AG09319 (cell line): ENCODE measurements at regions not wholly inside any gene's neighbourhood (a gene's known extent, or its start where the extent isn't known, plus 50 kb on each side); places are given as distances from the start of the nearest gene placed in this dataset.

ENCODE experiments used
- DNase-seq: peaks from one replicate; pipeline ENCODE4 v3.0.0-alpha.2; 2010; ENCODE audit warnings: low read depth; ENCODE audit errors: extremely low read depth
- CTCF ChIP-seq: IDR thresholded peaks from 2 replicates; pipeline ENCODE4 v1.5.1; 2011; ENCODE audit warnings: low read depth, mild to moderate bottlenecking, inconsistent platforms, low read length, moderate library complexity

DNA sequence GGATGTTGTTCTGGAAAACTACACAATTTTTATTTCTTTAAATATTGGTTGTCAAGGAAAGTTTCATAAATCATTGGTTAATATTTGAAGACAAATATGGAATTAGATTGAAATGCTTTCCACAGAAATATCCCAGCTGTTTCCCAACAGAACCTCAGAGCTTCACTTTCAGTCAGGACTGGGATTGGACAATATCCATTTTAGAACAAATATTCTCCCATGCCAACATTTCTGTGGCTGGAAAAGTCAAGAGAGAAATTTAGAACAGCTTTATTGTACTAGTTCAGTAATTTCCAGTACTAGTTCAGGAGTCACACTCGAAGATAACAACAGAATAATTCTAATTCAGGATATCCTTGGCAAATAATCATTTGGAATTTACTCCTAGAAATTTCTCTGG lies 116.1 kb upstream of the TUT7 start:
- peak; percentile 20 for DNase-seq
- no peak for TF ChIP-seq CTCF

DNA sequence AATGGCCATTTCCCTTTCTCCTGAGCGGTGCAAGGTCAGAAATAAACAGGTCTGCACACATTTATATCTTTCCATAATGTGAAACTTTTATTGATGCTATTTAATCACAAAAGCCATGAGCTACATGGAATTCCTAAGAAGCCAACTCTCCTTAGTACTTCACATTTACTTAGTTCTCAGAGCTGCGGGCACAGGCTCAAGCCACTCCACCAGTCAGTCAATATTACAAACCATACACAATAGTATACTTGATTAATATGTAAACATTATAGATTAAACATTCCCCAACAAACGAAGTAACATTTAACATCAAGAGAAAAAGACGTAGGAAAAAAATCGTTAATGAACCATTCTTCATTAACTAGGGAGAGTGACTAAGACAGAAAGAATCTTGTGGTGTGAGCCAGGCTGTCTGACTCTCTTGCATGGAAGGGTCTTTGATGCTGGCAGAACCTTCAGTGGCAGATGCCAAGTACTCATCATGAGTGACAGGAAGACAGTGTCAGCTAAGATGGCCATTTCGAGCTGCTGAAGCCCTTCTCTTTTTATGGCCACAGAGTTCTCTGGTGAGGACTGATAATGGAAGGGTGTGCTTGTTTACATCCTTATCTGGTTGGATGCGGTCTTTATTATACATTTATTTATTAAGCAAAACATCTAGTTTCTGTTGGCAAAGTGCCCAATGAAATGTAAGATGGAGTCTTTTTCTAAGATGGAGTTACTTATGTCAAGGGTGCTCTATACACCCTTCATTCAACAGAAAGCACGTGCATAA lies 115.5 kb upstream of the TUT7 start:
- no peak for DNase-seq
- TF ChIP-seq CTCF: no peak

DNA sequence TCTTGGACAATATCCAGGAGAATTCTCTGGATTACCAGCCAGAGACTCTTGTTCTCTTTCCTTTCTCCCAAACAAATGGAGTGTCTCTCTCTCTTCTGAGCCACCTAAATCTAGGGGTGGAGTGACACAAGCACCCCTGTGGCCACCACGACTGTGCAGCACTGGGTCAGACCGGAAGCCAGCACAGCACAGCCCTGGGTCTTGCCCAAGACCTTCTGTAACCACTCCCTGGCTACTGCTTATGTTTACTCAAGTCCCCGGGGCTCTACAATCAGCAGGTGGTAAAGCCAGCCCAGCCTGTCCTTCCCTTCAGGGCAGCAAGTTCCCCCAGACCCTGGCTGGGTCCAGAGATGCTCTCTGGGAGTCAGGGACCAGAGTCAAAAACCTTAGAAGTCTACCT lies 110.0 kb upstream of the TUT7 start:
- DNase-seq: no peak
- no peak for TF ChIP-seq CTCF

GRCh38 chr9:86460216-86461002 lies 106.2 kb upstream of the TUT7 start:
- DNase-seq: no peak
- no peak for TF ChIP-seq CTCF

- DNase-seq: no peak
- no peak for TF ChIP-seq CTCF
Observed at GRCh38 chr9:86459599-86460155, 105.5 kb upstream of the TUT7 start.

- no peak for DNase-seq
- no peak for TF ChIP-seq CTCF
Observed at GRCh38 chr9:86459191-86459590, 105.0 kb upstream of the TUT7 start.

DNA sequence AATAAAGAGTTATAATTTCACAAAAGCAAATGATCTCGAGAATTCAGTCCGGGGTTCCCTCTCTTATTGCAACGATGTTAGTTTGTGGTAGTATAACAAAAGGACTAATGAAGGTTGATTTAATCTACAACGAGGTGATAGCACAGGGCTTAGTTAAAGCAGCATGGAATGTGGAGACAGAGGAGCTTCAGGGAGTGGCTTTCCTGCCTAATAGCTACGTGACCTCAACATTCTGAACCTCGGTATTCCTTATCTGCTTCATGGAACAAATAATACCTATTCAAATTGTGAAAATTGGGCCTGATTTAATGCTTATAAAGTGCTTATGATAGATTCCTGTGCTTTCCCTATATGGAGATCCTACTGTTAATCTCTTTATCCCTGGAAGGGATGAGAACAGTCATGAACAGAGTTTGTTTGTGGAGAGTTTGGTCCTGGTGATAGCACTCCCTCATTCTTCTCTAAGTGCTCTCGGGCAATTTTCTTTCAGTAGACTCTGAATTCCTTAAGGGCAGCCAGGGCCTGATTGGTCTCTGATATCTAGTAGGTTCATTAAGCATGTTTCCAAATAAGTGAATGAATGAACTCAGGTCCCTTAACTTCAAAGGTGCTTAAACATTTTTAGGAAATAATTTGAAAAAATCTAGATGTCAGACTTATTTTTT lies 104.1 kb upstream of the TUT7 start:
- DNase-seq: no peak
- TF ChIP-seq CTCF: no peak
